HCT116 (cell line): ENCODE measurements at regions not wholly inside any gene's neighbourhood (a gene's known extent, or its start where the extent isn't known, plus 50 kb on each side); places are given as distances from the start of the nearest gene placed in this dataset.

Source experiments
- ATAC-seq: fragments of 200-7000 bp; cut with Tn5 transposase; 2 replicates; pipeline ENCODE4 v1.9.1; 2020; ENCODE audit warnings: mild to moderate bottlenecking, moderate library complexity
- BruUV-seq: library from RNA; stranded (reverse); fragments of 400-500 nt; replicated peaks from 2 replicates; lab custom pipeline; 2021; lab: Mats Ljungman, UMichigan
- CTCF ChIA-PET: fragments of 300-600 bp; sonication (Branson Sonifier 250); formaldehyde crosslinking; loops from one replicate; lab custom pipeline; 2021; ENCODE audit warnings: antibody characterized with exemption; lab: Charles Lee
- POLR2A ChIA-PET: fragments of 300-600, 350-600 bp; sonication (Branson Sonifier 250); formaldehyde crosslinking; loops from one replicate; lab custom pipeline; 2021; ENCODE audit warnings: antibody characterized with exemption; lab: Charles Lee
- RAD21 ChIA-PET, 2 experiments: fragments of 300-600 bp; sonication (Branson Sonifier 250); formaldehyde crosslinking; loops; one replicate each; lab custom pipeline; 2023; ENCODE audit warnings: low total read pairs in 2 of 2; ENCODE audit not compliant: uncharacterized antibody in 2 of 2, unreplicated experiment in 2 of 2, low non-redundant PET in 1 of 2; lab: Charles Lee
- DNase-seq: peaks from one replicate; pipeline ENCODE4 v3.0.0-alpha.2; 2010; ENCODE audit warnings: low read depth, low spot score
- H2AFZ ChIP-seq: fragments of 200-600 bp; shearing (Covaris generic), sonication (generic); 2 replicates; pipeline ENCODE4 v1.6.1; 2017; ENCODE audit warnings: low read depth, mixed run types, mixed read lengths, antibody characterized with exemption, low read length; ENCODE audit not compliant: poor library complexity, severe bottlenecking
- H3K27ac ChIP-seq: 2 replicates; pipeline ENCODE4 v1.5.1; 2012; ENCODE audit warnings: low read depth, low read length
- H3K27me3 ChIP-seq: fragments of 200-600 bp; sonication (generic); 2 replicates; pipeline ENCODE4 v1.6.1; 2016; ENCODE audit warnings: mixed run types, low read length, mixed read lengths; ENCODE audit not compliant: insufficient read depth
- H3K36me3 ChIP-seq, 2 experiments: fragments of 200-500 bp in 1 of 2; fragments of 200-600 bp in 1 of 2; sonication (Bioruptor generic) in 1 of 2; sonication (generic) in 1 of 2; 2 replicates each; pipeline versions ENCODE4 v1.5.1 to v1.6.1; 2014 to 2016; ENCODE audit warnings: low read length in 2 of 2, inconsistent platforms in 1 of 2, mixed read lengths in 1 of 2, mixed run types in 1 of 2; ENCODE audit not compliant: insufficient read depth in 2 of 2, control insufficient read depth in 1 of 2
- H3K4me1 ChIP-seq, 2 experiments: fragments of 200-600 bp in 1 of 2; sonication (generic) in 1 of 2; 2 replicates each; pipeline versions ENCODE4 v1.5.1 to v1.6.1; 2012 to 2017; ENCODE audit warnings: low read length in 2 of 2, inconsistent platforms in 1 of 2, mild to moderate bottlenecking in 1 of 2, mixed read lengths in 1 of 2, mixed run types in 1 of 2, moderate library complexity in 1 of 2; ENCODE audit not compliant: insufficient read depth in 2 of 2, control insufficient read depth in 1 of 2
- H3K4me2 ChIP-seq: fragments of 200-600 bp; sonication (generic); 2 replicates; pipeline ENCODE4 v1.6.1; 2017; ENCODE audit warnings: mixed run types, low read length, mixed read lengths
- H3K4me3 ChIP-seq, 2 experiments: fragments of 200-600 bp in 1 of 2; sonication (generic) in 1 of 2; replicated peaks in 1 of 2; 2 replicates each; pipeline ENCODE4 v1.5.1; 2011 to 2016; ENCODE audit warnings: low read length in 2 of 2, control low read depth in 1 of 2, low read depth in 1 of 2, mild to moderate bottlenecking in 1 of 2, mixed read lengths in 1 of 2, mixed run types in 1 of 2
- H3K79me2 ChIP-seq: fragments of 200-600 bp; sonication (generic); 2 replicates; pipeline ENCODE4 v1.6.1; 2017; ENCODE audit warnings: mild to moderate bottlenecking, mixed run types, low read length, moderate library complexity, mixed read lengths; ENCODE audit not compliant: insufficient read depth
- H3K9ac ChIP-seq: fragments of 200-600 bp; sonication (generic); 2 replicates; pipeline ENCODE4 v1.6.1; 2016; ENCODE audit warnings: low read length, mixed read lengths
- H3K9me2 ChIP-seq: fragments of 200-600 bp; sonication (generic), shearing (Covaris generic); 2 replicates; pipeline ENCODE4 v1.6.1; 2017; ENCODE audit warnings: mixed run types, mild to moderate bottlenecking, moderate library complexity; ENCODE audit not compliant: insufficient read depth
- H3K9me3 ChIP-seq, 2 experiments: fragments of 200-500 bp in 1 of 2; fragments of 200-600 bp in 1 of 2; sonication (Bioruptor generic) in 1 of 2; sonication (generic) in 1 of 2; 2 replicates each; pipeline ENCODE4 v1.6.1; 2014 to 2017; ENCODE audit warnings: low read length in 2 of 2, mixed read lengths in 2 of 2, inconsistent platforms in 1 of 2, low read depth in 1 of 2, mild to moderate bottlenecking in 1 of 2, mixed run types in 1 of 2, moderate library complexity in 1 of 2; ENCODE audit not compliant: control insufficient read depth in 1 of 2, insufficient read depth in 1 of 2
- H4K20me1 ChIP-seq: fragments of 200-600 bp; sonication (generic), shearing (Covaris generic); 2 replicates; pipeline ENCODE4 v1.6.1; 2017; ENCODE audit warnings: mixed run types, mild to moderate bottlenecking, moderate library complexity; ENCODE audit not compliant: insufficient read depth
- CTCF ChIP-seq, 3 experiments: fragments of 200-600 bp in 1 of 3; sonication (generic) in 1 of 3; IDR thresholded peaks in 2 of 3; conservative IDR thresholded peaks in 1 of 3; 2 replicates each; pipeline ENCODE4 v1.5.1; 2012 to 2017; ENCODE audit warnings: low read depth in 2 of 3, low read length in 2 of 3, antibody characterized with exemption in 1 of 3, borderline replicate concordance in 1 of 3, control low read depth in 1 of 3, mild to moderate bottlenecking in 1 of 3, mixed read lengths in 1 of 3, mixed run types in 1 of 3, moderate library complexity in 1 of 3; ENCODE audit not compliant: insufficient read depth in 1 of 3
- POLR2A ChIP-seq: IDR thresholded peaks from 2 replicates; pipeline ENCODE4 v1.7.0; 2011; ENCODE audit warnings: borderline replicate concordance; ENCODE audit not compliant: insufficient read depth, insufficient read length; ENCODE audit errors: extremely low read depth
- intact Hi-C: fragments of 100-400 bp; cut with micrococcal nuclease; formaldehyde crosslinking; loops from 2 replicates; pipeline ENCODE4 v1.10.0; 2022
- TF ChIP-seq, protein P1 (sequence below): IDR thresholded peaks from 2 replicates; pipeline ENCODE4 v1.6.1; 2012

GRCh38 chr6:141594874-141595273 lies 537.9 kb upstream of the GJE1 start (continued):
- peak; percentile 7 to 43 (median 24); a peak in 2 of 6 replicates for TF ChIP-seq CTCF (IDR thresholded peaks at IDR 0.05 in 2 of 3, conservative IDR thresholded peaks at IDR 0.05 in 1 of 3; ENCODE audit: borderline replicate concordance in 1 of 3, insufficient read depth in 1 of 3, low read depth in 2 of 3, low read length in 2 of 3)
- TF ChIP-seq, protein P1, sequence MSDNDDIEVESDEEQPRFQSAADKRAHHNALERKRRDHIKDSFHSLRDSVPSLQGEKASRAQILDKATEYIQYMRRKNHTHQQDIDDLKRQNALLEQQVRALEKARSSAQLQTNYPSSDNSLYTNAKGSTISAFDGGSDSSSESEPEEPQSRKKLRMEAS: no peak

- no TSS peak for BruUV-seq
- intact Hi-C loops: no loop called here
- Histone ChIP-seq H3K9me2 (no peaks in the 10 kb centered on the region; the same call in 1 of the 2 replicates), H3K9ac (no peak overlapping the region), H3K4me1 (no peaks in the 10 kb centered on the region), H3K27ac (no peak overlapping the region), H3K4me3 (no peak overlapping the region), H3K27me3 (no peaks in the 10 kb centered on the region), H3K79me2 (no peaks in the 10 kb centered on the region), H3K9me3 (no peaks in the 10 kb centered on the region), H3K4me2 (no peak overlapping the region), H4K20me1 (no peaks in the 10 kb centered on the region), H3K36me3 (no peaks in the 10 kb centered on the region), H2AFZ (no peak overlapping the region)
- ChIA-PET RAD21 (no interaction called here), POLR2A (no interaction called here), CTCF (no interaction called here)
- DNase-seq: no peak
- no peak for ATAC-seq
- no peak for TF ChIP-seq CTCF (IDR thresholded peaks at IDR 0.05 in 2 of 3, conservative IDR thresholded peaks at IDR 0.05 in 1 of 3; ENCODE audit: borderline replicate concordance in 1 of 3, insufficient read depth in 1 of 3, low read depth in 2 of 3, low read length in 2 of 3)
- no peak for TF ChIP-seq POLR2A
Observed at GRCh38 chr6:141593311-141593710, 539.4 kb upstream of the GJE1 start.
